C4-2B (cell line): ENCODE measurements at regions not wholly inside any gene's neighbourhood (a gene's known extent, or its start where the extent isn't known, plus 50 kb on each side); places are given as distances from the start of the nearest gene placed in this dataset.

Experiments used
- H3K27ac ChIP-seq: fragments of 450-650 bp; 2 replicates; pipeline ENCODE4 v1.5.1; 2017
- CTCF ChIP-seq: fragments of 450-650 bp; conservative IDR thresholded peaks from 2 replicates; pipeline ENCODE4 v1.5.1; 2017; ENCODE audit warnings: mild to moderate bottlenecking
- ZFX ChIP-seq: fragments of 450-650 bp; IDR thresholded peaks from 2 replicates; pipeline ENCODE4 v1.6.1; 2017

GRCh38 chr10:88036126-88036525 is 172.7 kb downstream of the PTEN start:
- TF ChIP-seq CTCF = no peak
- no peak for TF ChIP-seq ZFX
- no peak overlapping the region for H3K27ac ChIP-seq

- H3K27ac ChIP-seq = no peak overlapping the region
- TF ChIP-seq CTCF = no peak
- TF ChIP-seq ZFX = no peak
Observed at GRCh38 chr10:88037623-88038022, 174.2 kb downstream of the PTEN start.

DNA sequence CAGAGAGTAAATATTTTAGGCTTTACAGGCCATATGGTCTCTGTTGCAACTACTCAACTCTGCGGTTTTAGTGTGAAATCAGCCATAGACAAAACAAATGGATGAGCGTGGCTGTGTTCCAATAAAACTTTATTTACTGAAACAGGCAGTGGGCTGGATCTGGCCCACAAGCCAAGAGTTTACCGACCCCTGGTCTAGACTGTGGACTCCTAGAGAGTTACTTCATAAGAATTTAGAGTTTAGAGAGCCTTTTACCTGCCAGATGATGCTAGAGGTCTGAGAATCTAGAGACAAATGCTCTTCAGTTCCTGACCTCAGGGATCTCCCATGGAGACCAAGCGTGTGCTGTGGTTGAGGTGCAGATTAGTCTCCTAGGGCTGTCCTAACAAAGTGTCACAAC is 174.8 kb downstream of the PTEN start:
- H3K27ac ChIP-seq = no peak overlapping the region
- TF ChIP-seq CTCF (no peak), ZFX (no peak)

GRCh38 chr10:88039496-88040200 is 176.2 kb downstream of the PTEN start:
- no peak for TF ChIP-seq ZFX
- TF ChIP-seq CTCF = no peak
- no peak overlapping the region for H3K27ac ChIP-seq

DNA sequence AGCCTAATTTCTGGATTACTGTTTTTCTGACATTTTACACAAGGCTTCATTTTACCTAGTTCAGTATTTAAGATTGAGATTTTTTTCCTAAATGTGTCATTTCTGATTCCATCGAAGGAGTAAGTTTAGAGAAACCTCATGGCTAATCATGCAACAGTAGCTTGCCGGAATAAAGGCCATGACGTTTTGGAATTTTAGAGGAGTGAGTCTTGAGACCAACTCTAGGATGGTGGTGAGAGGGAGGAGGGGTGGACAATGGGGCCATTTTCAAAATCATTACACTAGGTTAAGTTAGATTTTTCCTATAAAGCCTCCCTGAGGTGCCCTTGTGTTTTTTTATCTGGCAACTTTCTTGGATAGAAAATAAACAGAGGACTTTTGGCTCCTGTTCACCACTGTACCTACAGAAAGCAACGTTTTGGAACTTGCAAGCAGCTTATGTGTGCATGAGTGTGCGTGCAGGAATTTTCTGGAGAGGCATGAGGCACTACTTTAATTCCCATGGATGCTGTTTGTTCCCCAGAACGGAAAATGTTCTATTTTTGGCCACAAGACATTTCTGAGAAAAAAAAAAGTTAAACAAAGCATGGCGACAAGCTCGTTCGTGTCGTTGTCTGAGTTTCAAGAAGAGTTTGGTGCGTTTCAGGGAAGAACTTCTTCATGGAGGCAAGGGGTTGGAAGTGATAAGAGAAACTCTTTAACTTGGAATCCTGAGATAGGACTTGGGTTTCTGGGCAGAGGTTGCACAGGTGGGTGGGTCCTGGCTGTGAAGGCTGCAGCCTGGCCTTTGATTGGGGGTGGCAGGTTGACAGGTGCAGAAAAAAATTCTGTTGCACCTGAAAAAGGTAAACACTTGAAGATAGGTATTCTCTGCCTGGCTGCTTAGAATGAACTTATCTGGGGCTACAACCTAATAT is 178.1 kb downstream of the PTEN start:
- TF ChIP-seq CTCF (no peak), ZFX (no peak)
- no peak overlapping the region for H3K27ac ChIP-seq

DNA sequence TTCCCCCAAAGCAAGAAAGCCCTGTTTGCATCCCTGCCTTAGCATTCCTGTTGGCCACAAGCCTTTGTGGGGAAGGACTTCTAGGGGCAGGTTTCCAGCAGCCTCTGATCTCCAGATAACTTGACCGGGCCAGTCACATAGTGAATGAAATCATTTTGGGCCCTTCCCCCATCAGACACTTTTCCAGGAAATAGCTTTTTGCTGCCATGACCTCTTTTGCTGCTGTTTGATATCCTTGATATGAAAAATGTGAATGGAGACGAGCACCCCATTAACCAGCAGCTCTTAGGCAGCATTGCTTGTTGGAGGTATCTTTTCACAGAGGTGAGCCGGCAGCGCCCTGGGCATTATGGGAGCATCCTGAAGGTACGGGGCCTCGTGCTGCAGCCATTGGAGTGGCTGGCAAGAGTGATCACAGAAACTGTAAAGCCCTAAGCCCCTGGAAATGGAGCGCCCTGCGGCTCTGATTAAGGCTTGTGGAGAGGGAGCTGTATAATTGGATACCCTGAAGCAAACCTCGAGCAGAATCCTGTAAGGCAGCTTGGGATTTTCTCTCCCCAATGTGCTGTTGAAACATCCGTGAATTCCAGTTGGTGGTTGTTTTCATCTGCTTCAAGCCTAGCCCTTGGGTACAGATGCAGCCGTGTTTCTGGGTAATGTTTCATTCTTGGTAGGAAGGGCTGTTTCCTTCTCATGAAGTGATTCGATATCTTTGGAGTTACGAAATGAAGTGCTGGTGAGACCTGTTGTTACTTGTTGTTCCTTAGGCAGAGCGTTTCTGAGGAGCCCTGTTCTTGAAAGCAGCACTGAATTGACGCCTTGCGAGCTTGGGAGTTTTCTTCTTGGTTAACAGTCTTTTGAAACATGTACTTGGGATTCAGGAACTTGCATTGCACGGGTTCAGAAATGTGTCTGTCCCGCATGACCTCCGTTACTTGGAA is 179.0 kb downstream of the PTEN start:
- no peak overlapping the region for H3K27ac ChIP-seq
- TF ChIP-seq ZFX = no peak
- TF ChIP-seq CTCF = no peak
